PFSK-1 (cell line): ENCODE measurements at regions not wholly inside any gene's neighbourhood (a gene's known extent, or its start where the extent isn't known, plus 50 kb on each side); places are given as distances from the start of the nearest gene placed in this dataset.

Source experiments
- FOXP2 ChIP-seq: optimal IDR thresholded peaks from 2 replicates; pipeline ENCODE3; 2011; ENCODE audit warnings: borderline replicate concordance, control low read depth, inconsistent platforms; ENCODE audit not compliant: insufficient read depth; ENCODE audit errors: extremely low read length, extremely low read depth
- POLR2AphosphoS5 ChIP-seq: IDR thresholded peaks from 2 replicates; pipeline ENCODE4 v1.6.1; 2012; ENCODE audit warnings: low read depth, mild to moderate bottlenecking, control low read depth, low read length, moderate library complexity
- REST ChIP-seq, 2 experiments: IDR thresholded peaks; 2 replicates each; pipeline versions ENCODE4 v1.6.1 to v1.8.0; 2011 to 2012; ENCODE audit warnings: low read depth in 2 of 2, low read length in 2 of 2, control low read depth in 1 of 2, inconsistent platforms in 1 of 2, mild to moderate bottlenecking in 1 of 2, moderate library complexity in 1 of 2; ENCODE audit not compliant: insufficient read depth in 1 of 2
- SIN3A ChIP-seq: IDR thresholded peaks from 2 replicates; pipeline ENCODE4 v1.6.1; 2012; ENCODE audit warnings: mild to moderate bottlenecking, low read length, moderate library complexity, borderline replicate concordance; ENCODE audit not compliant: insufficient read depth
- TAF1 ChIP-seq: IDR thresholded peaks from 2 replicates; pipeline ENCODE4 v1.6.1; 2012; ENCODE audit warnings: low read length, control low read depth, borderline replicate concordance; ENCODE audit not compliant: insufficient read depth

GRCh38 chr4:67275179-67275750 is 270.0 kb downstream of the CENPC start:
- TF ChIP-seq TAF1 (no peak), SIN3A (no peak), FOXP2 (no peak), REST (IDR thresholded peaks at IDR 0.05; ENCODE audit: insufficient read depth in 1 of 2, low read depth in 2 of 2, low read length in 2 of 2) (no peak), POLR2AphosphoS5 (no peak)

GRCh38 chr4:67273666-67274065 is 271.6 kb downstream of the CENPC start:
- no peak for TF ChIP-seq FOXP2
- TF ChIP-seq SIN3A = no peak
- TF ChIP-seq REST (IDR thresholded peaks at IDR 0.05; ENCODE audit: insufficient read depth in 1 of 2, low read depth in 2 of 2, low read length in 2 of 2) = no peak
- TF ChIP-seq POLR2AphosphoS5 = no peak

GRCh38 chr4:67261971-67262370 is 283.3 kb downstream of the CENPC start:
- no peak for TF ChIP-seq POLR2AphosphoS5
- TF ChIP-seq FOXP2 = no peak
- no peak for TF ChIP-seq SIN3A
- no peak for TF ChIP-seq REST (IDR thresholded peaks at IDR 0.05; ENCODE audit: insufficient read depth in 1 of 2, low read depth in 2 of 2, low read length in 2 of 2)
- TF ChIP-seq TAF1 = no peak

GRCh38 chr4:67256388-67257043 is 288.8 kb downstream of the CENPC start:
- TF ChIP-seq REST (IDR thresholded peaks at IDR 0.05; ENCODE audit: insufficient read depth in 1 of 2, low read depth in 2 of 2, low read length in 2 of 2) = no peak
- no peak for TF ChIP-seq SIN3A
- no peak for TF ChIP-seq POLR2AphosphoS5
- no peak for TF ChIP-seq FOXP2
- no peak for TF ChIP-seq TAF1
